GM21576 (cell line): ENCODE measurements at regions not wholly inside any gene's neighbourhood (a gene's known extent, or its start where the extent isn't known, plus 50 kb on each side); places are given as distances from the start of the nearest gene placed in this dataset.
"Not testable (repeated sequence)": the region's sequence is repeated elsewhere in the genome, so short reads cannot be mapped to it uniquely, and the experiment has no call there.

Experiments used
- ATAC-seq: cut with Tn5 transposase; IDR thresholded peaks from one replicate; pipeline ENCODE4 v1.9.1; 2021; ENCODE audit warnings: mild to moderate bottlenecking, moderate library complexity; ENCODE audit not compliant: unreplicated experiment

DNA sequence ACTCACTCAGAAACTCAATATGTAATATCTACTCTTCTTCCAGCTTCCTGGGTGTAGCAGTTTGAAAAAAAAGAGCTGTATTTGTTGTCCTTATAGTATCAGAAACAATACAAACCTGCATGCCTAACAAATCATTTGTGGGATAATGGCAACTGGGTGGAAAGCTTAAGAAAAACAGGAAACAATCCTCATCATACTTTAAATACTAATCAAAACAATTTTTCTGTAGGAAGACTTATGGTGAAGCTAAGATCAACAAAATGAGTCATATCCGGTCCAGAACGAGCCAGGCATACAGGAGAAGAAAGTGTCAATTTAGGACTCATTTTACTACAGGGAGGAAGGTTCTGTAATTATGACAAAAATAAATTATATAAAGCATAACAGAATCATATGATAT lies 181.8 kb upstream of the ADGRL4 start:
- ATAC-seq, result no peak

- no peak for ATAC-seq
These were observed 179.7 kb upstream of the ADGRL4 start for GRCh38 chr1:79186260-79186659.

DNA sequence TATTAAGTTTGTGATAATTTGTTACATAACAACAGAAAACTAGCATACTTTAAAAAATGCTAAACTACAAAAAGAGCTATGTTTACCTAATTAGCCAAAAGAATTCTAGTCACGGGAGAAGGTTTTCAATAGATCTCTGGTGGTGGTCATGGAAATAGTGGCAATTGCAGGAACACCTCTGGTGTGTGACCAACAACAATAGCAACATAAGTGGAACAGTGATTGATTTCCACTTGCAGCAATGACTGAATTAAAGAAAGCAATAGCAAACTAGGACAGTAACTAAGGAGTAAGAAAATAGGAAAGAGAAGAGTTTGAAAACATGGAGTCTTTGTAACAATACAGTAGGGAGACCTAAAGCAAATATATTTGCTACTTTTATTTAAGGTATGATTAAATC lies 171.3 kb upstream of the ADGRL4 start:
- ATAC-seq, result no peak

DNA sequence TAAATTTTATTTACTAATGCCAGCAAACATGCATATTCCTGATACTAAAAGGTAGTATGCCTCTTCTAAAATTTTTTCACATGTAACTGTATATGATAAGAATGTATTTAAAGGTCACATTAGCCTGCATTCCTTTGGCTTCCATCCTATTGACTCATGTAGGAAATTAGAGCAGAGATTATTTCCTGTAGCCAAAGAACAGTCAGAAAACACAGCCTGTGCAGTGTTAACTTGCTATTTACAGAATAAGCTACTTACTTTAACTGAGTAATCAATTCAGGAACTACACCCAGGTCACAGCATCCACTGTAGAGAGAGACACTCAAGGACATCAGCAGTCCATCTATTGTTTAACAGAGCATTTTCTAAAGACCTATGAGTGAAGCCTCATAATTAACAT lies 154.5 kb upstream of the ADGRL4 start:
- no peak for ATAC-seq

GRCh38 chr1:79155991-79156390 lies 149.5 kb upstream of the ADGRL4 start:
- ATAC-seq, result no peak

DNA sequence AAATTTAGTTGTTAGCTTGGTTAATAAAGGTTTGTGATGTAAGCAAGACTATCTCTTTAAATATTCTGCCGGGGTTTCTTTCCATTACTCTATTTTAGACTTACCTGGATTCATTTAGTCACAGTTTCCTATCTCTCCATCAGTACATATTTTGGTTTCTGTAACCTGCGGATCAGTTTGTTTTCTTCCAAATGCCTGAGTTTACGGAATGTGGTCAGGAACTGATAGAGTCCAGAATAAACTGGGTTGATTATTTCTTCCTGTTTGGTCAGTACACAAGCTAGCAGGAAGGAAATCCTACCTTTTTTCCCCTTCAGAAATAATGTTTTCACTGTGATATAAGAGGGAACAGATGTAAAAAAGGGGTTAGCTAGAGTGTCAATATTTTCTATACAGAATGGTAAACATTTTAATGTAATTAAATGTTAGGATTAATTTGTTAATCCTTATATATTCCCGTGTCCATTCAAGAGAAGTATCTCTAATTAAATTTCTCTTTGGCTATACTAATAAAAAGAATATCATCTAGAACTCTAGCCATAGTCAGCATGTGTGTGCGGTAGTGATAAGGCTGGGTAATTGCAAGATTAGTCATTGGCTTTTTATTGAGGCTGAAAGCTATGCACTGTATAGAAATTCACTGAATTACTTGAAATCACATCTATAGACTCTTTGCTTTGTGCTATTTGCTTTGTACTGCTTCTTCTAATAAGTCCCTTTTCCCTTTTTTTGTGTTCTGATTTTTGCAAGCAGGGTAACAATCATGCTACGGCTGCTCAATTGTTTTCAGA lies 144.7 kb upstream of the ADGRL4 start:
- ATAC-seq, result no peak

GRCh38 chr1:79150576-79150975 lies 144.0 kb upstream of the ADGRL4 start:
- no peak for ATAC-seq

DNA sequence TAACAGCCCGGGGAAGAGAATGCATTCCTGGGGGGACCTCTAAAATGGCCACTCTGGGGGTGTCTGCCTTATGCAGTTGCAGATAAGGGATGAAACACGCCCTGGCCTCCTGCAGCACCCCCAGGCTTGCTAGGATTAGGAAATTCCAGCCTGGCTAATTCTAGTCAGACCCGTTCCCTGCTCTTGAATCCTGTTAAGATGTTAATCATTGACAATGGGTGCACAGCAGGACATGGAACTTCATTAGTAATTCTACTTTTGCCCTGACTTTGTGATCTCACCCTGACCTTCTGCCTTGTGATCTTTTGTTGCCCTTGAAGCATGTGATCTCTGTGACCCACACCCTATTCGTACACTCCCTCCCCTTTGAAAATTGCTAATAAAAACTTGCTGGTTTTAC lies 131.7 kb upstream of the ADGRL4 start:
- not testable (repeated sequence) for ATAC-seq

GRCh38 chr1:79133774-79134364 lies 127.3 kb upstream of the ADGRL4 start:
- no peak for ATAC-seq

GRCh38 chr1:79131626-79132025 lies 125.1 kb upstream of the ADGRL4 start:
- ATAC-seq, result no peak

- no peak for ATAC-seq
These were observed 123.4 kb upstream of the ADGRL4 start for GRCh38 chr1:79129914-79130313.

- ATAC-seq, result no peak
These were observed 122.2 kb upstream of the ADGRL4 start for GRCh38 chr1:79128722-79129121.

GRCh38 chr1:79124756-79125155 lies 118.2 kb upstream of the ADGRL4 start:
- ATAC-seq, result no peak

- no peak for ATAC-seq
These were observed 116.0 kb upstream of the ADGRL4 start for GRCh38 chr1:79122521-79122920.

GRCh38 chr1:79117376-79117775 lies 110.8 kb upstream of the ADGRL4 start:
- ATAC-seq, result no peak

DNA sequence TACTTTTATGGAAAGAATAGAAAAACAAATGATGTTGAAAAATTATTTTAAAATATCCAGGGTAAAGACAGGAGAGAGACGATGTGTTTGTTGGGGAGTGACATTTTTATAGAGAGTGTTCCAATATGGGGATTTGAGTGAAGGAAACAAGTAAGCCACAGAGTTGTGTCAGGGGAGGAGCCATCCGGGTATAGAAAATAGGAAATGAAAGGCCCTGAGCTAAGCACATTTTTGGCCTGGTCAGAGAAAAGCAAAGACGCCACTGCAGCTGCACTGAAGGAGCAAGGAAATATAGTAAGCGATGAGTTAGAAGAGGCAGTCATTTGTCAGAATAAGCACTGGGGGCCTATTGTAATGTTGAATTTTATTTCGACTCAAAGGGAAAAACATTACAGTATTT lies 107.3 kb upstream of the ADGRL4 start:
- ATAC-seq, result no peak

DNA sequence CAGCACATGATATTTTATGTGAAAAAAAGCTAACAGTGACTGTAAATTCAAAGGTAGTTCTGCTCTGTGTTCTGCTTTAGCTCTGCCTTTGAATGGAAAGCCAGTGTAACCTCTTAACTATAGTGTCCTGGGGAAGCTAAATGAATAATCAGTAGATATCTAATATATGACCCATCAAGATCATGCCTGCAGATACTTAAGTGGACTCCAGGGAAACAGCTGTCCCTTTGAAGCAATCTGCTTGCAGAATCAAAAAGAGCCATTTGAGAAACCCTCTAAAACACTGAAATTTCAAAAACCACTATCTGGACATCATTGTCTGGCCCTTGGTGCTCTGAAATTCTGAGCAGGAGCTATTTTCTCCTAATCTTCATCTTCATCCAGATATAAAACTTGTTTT lies 104.2 kb upstream of the ADGRL4 start:
- no peak for ATAC-seq

DNA sequence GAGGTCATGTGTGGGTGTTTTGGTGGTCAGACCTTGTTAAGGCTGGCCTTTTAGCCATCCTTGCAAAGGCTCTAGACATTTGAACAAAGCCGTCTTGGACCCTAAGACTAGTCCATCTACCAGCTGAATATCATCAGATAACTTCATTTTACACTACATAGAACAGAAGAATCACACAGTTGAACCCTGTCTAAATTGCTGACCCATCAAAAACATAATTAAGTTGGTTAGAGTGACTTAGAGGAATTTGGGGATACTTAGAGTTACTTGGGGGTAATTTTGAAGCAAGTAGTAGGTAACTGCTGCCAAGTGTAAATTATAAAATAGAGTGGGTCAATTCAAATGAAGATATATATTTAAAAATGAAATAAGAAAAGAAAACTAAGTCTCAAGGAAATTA lies 102.9 kb upstream of the ADGRL4 start:
- ATAC-seq, result no peak

GRCh38 chr1:79105500-79105899 lies 99.0 kb upstream of the ADGRL4 start:
- ATAC-seq, result no peak

GRCh38 chr1:79104617-79105016 lies 98.1 kb upstream of the ADGRL4 start:
- no peak for ATAC-seq

DNA sequence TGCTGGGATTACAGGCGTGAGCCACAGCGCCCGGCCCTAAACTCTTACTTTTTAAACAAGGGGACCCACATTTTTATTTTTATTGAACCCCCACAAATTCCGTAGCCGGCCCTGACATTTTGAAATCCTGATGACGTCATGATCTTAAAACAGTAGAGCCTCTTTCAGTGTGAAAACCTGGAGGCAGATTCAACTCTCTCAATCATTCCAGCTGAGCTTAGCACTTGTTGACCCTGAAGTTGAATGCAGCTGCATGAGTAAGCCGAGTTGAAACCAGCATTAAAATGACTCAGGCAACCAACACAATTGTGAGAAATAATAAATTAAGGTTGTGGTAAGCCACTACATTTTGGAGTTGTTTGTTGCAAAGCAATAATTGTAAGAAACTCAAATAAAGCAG lies 93.9 kb upstream of the ADGRL4 start:
- ATAC-seq, result no peak

DNA sequence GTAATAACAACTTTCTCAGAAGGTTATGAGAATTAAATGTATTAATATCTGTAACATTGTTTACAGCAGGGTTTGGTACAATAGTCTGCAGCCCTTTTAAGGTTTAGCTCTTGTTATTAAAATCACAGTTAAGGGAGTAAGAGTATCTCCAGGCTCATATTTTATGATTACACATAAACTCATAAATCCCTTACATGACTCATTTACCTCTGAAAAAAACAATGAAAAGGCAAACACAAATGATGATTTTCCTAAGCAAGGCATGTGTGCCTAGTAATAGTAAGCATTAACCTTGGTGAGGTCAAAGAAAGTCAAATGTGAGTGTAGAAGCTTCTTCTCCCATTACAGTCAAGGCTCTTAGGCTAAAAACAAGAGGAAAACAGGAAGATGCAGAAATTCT lies 84.5 kb upstream of the ADGRL4 start:
- ATAC-seq, result no peak

DNA sequence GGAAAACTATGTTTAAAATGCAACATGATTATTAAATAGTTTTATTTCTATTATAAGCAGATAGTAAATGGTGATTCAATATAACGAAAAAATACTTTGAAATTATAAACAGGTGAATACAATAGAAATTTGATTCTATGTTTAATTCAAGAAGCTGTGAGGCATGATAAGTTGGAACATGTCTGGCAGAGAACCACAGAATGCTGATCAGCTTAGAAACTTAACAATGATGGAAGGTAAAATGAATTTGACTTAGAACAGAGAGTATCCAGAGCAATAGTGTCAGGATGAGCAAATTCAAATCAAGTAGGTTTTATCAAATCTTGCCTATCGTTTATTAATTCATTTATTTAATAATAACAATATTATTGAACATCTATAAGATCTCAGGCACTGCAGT lies 83.4 kb upstream of the ADGRL4 start:
- no peak for ATAC-seq
